ENCODE measurements at regions not wholly inside any gene's neighbourhood (a gene's known extent, or its start where the extent isn't known, plus 50 kb on each side); places are given as distances from the start of the nearest gene placed in this dataset.

GRCh38 chr5:56508249-56508648, 275.1 kb upstream of the ANKRD55 start:
- no peak for DNase-seq

- DNase-seq, result no peak
Observed at GRCh38 chr5:56507351-56507930, 274.3 kb upstream of the ANKRD55 start.

DNA sequence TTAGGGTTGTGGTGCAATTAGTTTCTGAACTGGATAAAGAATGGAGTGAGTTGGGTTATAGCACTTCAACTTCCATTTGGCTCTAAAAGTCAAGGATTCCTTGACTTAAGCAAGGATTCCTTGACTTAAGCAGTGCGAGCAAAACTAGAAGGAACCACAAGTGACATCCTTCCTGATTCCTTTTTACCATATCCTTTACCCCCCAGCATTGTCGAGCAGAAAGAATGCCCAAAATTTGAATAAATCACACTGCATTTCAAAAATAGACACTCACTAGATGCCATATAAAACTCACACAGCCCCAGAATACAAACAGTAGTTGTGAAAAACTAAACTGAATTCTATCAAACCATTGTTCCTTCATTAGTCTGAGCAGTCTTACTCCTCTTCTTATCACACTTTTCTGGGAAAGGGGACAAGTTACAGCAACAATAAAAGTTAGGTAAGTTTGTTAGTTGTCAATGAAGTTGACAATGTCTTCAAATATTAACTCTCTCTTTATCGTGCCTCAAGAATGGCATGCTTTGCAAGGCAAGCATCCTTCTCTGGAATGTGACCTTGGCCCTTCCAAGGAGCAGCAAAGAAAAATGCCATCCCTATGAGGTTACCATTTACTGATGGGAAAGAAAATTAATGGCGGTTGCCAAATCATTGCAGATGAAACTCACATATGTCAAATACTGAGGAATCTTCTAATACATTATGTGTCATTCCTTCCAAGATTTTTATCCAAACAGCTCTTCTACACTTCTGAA, 273.3 kb upstream of the ANKRD55 start:
- no peak for DNase-seq

GRCh38 chr5:56503929-56504328, 270.8 kb upstream of the ANKRD55 start:
- no peak for DNase-seq

DNA sequence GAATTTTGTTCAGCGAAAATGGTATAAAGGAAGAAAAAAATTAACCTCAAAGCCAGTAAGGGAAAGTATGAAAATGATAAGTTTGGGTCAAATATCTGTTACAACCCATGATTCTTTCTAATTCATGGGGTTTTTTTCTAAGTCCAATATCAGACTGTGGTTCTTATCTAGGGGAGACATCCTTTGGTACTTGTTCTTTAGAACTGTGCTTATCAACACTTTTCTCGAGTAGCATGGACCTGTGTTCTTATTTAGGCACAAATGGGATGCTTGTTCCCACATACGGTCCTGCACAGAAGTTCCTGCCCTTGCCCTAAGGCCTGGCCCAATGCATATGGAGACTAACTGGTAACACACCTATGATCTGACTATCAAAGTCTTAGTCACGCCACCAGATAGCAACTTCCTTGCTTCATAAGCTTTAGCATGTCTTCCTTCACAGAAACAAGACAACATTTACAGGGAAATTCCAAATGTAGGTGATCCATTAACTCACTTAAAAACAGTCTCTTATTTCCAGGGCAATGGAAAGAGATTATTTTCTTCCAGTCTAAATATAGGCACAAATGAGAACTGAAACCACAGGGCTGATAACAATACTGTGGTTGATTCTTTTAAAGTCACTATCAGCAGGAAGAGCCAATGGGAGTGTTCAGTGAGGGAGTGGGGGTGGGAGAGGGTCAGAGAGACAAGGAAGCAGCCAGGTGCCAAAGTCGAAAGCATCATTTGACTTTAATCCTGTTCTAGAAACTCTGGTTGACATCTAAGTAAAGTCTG, 268.8 kb upstream of the ANKRD55 start:
- DNase-seq, result no peak

DNA sequence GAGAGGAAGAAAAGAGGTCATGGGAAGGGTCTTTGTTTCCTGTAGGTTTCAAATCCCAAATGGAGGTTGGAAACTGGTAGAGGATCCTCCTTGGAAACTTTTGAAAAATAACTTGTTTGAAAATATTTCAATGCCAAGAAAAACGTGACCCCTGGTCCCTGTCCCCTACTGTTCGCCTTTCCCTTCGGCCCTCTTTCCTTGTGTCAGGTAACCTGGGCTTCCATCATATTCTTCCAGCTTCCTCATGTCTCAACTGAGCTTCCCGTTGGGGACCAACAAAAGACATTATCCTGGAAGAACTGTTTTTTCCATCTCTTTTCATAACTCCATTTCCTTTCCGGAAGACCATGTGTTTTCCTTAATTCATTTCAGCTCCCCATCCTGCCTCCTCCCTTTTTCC, 266.8 kb upstream of the ANKRD55 start:
- no peak for DNase-seq

DNA sequence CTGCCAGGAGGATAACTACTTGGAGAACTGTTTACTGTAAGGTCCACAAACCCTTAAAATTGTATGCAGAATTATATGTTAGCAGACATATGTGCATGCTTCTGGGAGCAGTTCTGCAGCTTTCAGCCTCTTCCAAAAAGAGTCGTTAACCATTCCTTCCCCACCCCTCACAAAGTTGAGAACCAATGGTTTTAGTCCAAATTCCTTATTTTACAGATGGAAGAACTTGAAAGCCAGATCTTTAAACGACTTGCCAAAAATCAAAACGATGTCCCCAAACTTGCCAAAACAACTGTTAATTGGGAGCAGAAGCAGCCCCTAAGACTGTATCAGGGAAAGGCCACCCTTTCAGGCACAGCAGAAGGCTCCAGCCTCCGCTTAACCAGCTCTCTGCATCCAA, 266.4 kb upstream of the ANKRD55 start:
- DNase-seq, result no peak

DNA sequence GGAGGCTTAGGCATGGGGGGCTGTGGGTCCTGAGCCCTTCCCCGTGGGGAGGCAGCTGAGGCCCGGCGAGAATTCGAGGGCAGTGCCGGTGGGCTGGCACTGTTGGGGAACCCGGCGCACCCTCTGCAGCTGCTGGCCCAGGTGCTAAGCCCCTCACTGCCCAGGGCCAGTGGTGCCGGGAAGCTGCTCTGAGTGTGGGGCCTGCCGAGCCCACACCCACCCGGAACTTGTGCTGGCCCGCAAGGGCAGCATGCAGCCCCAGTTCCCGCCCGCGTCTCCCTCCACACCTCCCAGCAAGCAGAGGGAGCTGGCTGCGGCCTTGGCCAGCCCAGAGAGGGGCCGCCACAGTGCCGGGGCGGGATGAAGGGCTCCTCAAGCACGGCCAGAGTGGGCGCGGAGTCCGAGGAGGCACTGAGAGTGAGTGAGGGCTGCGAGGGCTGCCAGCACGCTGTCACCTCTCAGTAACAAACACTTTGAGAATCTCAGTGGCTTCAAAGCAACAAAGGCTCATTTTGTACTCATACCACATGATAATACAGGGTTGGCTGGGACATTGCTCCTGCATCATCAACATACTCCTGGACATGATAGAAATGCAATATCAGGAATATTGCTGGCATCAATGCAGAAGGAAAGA, 265.7 kb upstream of the ANKRD55 start:
- no peak for DNase-seq

DNA sequence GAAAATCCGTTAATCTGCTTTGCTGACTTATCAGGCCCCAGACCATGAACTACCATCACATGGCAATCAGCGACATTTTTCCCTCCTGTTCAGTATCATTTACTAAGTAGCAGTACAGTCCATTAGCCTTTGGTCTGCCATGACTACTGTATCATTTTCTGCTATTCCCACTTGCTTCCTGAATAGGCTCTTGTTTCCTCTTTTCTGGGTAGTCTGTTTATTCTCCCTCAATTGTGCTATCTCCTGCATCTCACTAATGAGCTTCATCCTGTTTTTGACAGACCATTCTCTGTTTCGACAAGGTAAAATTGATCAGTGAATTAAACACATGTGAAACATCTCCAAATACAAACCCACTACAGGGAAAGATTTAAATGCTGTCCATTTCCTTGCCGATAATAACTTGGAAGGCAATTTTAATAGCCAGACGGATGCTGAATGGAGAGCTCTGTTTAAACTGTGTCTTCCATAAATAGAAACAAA, 263.5 kb upstream of the ANKRD55 start:
- no peak for DNase-seq

DNA sequence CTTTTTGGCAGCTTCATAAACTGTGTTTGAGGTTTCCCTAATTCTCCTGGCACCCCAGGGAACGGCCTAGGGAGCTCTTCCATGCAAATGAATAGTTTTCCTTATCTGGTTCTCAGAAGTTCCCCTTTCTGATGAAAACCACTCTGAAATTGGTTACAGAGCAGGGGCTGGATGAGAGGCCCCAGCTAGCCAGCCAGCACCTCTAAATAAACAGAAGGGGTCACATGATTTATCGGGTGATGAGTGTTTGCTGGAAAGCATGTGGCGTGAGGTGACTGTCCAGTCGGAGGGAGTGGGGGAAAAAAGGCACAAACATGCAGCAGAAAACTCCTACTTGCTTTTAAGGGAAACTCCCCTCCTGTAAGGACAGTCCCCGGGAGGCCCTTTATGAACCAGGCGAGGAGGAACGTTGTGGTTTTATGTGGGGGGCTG, 261.2 kb upstream of the ANKRD55 start:
- DNase-seq, result no peak

- no peak for DNase-seq
Observed at GRCh38 chr5:56493766-56494165, 260.6 kb upstream of the ANKRD55 start.

DNA sequence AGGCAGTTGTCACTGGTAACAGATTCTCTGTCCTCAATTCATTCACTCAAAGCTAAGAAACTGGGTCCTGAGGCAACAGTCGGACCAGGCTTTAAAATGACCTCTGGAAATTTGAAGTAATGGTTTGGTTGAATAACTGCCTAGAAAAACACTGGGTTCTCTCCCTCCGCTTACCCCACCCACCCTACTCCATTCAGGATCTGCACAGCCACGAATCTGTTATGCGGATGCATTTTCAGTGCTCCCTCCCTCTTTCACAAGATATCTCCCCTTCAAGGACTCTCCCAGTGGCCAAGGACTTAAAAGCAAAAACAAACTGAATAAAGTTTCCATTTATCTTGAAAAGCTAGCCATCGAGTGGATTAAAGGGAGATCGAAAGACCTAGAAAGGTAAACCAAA, 260.2 kb upstream of the ANKRD55 start:
- no peak for DNase-seq

DNA sequence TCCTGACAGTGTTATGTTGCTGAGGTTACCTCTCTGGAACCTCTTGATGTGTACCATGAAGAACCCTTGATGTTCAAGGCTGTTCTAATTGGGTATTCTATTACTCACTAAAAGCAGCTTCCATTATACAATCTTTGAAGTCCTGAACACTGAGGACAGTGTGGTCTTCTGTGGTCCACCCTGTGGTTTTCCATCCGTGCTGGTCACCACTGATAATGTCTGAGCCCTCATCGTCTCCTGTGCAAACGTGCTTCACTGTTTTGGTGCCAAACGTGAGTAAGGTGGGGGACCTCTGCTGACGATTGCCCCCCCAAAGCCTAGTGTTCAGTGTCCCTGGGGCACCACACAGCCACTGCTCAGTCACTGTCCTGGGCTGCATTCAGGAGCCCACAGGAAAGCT, 259.7 kb upstream of the ANKRD55 start:
- no peak for DNase-seq

- DNase-seq, result no peak
Observed at GRCh38 chr5:56490971-56491468, 257.9 kb upstream of the ANKRD55 start.

GRCh38 chr5:56489272-56489671, 256.1 kb upstream of the ANKRD55 start:
- no peak for DNase-seq

DNA sequence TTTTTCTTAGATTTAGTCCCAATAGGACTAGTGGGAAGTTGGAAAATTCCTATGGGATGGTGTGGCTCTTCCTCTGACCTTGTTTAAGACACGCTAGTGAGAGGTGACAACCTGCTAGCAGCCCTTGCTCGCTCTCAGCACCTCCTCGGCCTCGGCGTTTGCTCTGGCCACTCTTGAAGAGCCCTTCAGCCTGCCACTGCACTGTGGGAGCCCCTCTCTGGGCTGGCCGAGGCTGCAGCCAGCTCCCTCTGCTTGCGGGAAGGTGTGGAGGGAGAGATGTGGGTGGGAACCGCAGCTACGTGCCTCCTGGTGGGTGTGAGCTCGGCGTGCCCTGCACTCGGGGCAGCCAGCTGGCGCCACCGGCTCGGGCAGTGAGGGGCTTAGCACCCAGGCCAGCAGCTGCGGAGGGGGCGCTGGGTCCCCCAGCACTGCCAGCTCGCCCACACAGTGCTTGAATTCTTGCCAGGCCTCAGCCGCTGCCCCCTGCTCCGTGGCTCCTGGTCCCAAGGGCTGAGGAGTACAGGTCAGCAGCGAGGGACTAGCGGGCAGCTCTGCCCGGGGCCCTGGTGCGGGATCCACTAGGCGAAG, 254.5 kb upstream of the ANKRD55 start:
- no peak for DNase-seq

- DNase-seq, result no peak
Observed at GRCh38 chr5:56482363-56482762, 249.2 kb upstream of the ANKRD55 start.

DNA sequence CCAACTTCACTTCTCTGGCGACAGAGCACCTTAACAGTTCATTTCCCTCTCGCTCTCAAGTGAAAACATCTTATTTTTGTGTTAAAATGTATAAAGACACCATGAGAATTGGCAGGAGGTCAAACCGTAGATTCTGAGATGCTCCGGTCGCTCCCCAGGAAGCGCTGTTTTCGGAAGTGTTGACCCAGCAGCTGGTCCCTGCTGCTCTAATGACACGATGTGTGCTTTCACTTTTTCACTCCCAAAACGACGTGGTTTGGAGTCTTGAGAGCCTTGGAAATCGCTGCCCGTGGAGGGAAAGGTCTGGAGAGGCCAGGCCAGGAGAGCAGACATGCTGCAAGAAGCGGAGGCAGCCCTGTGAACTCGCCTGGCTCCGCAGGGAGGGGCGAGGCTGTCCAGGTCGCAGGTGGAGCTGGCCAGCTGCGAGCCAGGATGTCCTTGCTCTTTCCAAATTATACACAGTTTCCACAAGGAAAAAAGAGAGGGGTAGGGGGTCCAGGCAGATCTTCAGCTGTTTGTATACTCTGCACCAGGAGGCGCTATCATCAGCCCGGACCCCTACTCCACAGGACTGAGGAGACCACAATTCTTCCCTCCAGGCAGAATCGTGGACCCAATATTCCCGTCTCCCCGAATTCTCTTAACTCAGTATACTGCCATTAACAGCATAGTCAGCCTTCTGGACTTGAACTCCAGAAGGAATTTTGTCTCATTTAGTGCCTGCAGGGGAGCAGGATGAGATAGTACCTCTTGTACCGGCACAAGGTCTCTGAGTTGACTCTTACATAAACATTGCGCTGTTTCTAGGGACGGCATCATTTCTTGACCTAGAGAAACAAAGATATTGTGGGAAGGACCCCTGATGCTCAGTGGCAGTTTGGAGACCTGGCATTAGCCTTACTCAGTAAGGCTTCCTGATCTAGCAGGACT, 248.6 kb upstream of the ANKRD55 start:
- DNase-seq, result no peak

GRCh38 chr5:56480705-56481427, 247.7 kb upstream of the ANKRD55 start:
- DNase-seq, result no peak

DNA sequence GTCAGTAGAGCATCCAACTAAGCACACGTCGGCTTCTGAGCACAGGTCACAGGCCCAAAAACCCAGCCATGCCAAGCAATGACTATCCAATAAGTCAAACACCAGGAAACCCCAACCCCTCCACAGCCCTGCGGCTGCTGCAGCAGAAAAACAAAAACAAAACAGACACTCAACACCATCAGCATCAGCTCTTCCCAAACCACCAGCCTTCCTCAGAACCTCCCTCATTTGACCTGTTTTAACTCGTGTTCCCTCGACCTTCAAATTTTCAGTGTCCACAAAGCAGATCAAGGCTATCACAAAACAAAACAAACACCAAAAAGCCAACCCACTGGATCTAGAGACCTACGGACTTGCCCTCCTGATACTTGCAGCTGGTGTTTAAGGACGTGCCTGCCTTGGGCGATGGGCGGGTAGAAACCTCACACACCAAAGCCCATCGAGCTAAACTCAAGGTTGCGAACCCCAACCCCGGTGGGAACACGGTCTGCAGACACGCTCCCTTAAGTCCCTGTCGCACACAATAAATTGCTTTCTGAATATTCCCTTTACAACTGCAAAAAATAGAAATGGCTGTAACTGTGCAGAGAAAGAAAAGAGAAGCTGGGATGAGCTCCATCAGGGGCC, 247.1 kb upstream of the ANKRD55 start:
- no peak for DNase-seq

DNA sequence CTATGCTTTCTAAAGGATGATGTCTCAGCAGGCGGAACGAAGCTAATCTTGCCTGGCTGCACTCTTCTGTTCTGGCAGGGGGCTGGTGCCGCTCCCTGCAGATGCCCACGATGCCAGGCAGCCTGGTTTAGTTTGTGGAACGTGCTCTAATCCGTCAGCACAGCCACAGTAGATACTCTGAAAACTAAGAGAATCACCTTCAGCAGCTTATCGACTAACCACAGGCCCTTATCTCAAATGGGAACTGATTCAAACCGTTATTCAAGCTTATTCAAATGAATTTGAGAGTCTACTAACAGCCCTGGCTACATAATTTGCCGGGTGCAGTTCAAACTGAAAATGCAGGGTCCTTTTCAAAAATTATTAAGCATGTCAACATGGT, 246.6 kb upstream of the ANKRD55 start:
- DNase-seq, result no peak
